ENCODE measurements at regions not wholly inside any gene's neighbourhood (a gene's known extent, or its start where the extent isn't known, plus 50 kb on each side); places are given as distances from the start of the nearest gene placed in this dataset.

GRCh38 chr18:47750889-47751423, 179.5 kb downstream of the SMAD2 start:
- Histone ChIP-seq H4K5ac (ENCODE audit: low read depth, low read length) (no peak overlapping the region), H2BK15ac (ENCODE audit: low read depth, low read length) (no peak overlapping the region), H3K18ac (ENCODE audit: low read depth, low read length) (no peak overlapping the region), H2BK120ac (ENCODE audit: low read depth, low read length) (no peak overlapping the region), H3K14ac (replicated peaks; ENCODE audit: low read depth, low read length) (no peak overlapping the region), H3K4me3 (ENCODE audit: insufficient read depth, low read depth, low read length) (no peak overlapping the region), H3K27ac (ENCODE audit: insufficient read depth, low read length) (no peak overlapping the region), H2AFZ (replicated peaks; ENCODE audit: low read length, poor library complexity) (no peak overlapping the region), H4K91ac (ENCODE audit: insufficient read depth, low read depth, low read length) (no peak overlapping the region), H2AK9ac (replicated peaks; ENCODE audit: low read depth, low read length, poor library complexity) (no peak overlapping the region), H3K9ac (ENCODE audit: low read depth, low read length) (no peak overlapping the region), H3K56ac (ENCODE audit: extremely low read depth, insufficient read depth, low read length) (no peak overlapping the region), H3K9me3 (ENCODE audit: control insufficient read depth, insufficient read depth, low read length) (no peaks in the 10 kb centered on the region), H3K4me1 (ENCODE audit: control insufficient read depth, insufficient read depth, low read length) (no peaks in the 10 kb centered on the region), H2AK5ac (ENCODE audit: low read depth, low read length) (no peak overlapping the region), H3K4ac (ENCODE audit: low read depth, low read length) (no peak overlapping the region), H3K9me1 (ENCODE audit: insufficient read depth, low read length) (no peaks in the 10 kb centered on the region), H3K27me3 (ENCODE audit: control insufficient read depth, insufficient read depth, low read length) (peaks cover 2% of the 10 kb centered on the region; the same call in 1 of the 2 replicates), H4K8ac (ENCODE audit: low read depth in 2 of 2, low read length in 2 of 2) (no peak overlapping the region), H4K20me1 (ENCODE audit: insufficient read depth, low read length) (no peaks in the 10 kb centered on the region), H3K23ac (ENCODE audit: low read depth, low read length) (no peak overlapping the region), H2BK5ac (ENCODE audit: low read depth, low read length, poor library complexity, severe bottlenecking) (no peak overlapping the region), H2BK20ac (ENCODE audit: low read depth, low read length) (no peak overlapping the region), H3K4me2 (ENCODE audit: low read depth, low read length) (no peak overlapping the region), H3K79me1 (ENCODE audit: low read depth in 1 of 2, low read length in 2 of 2) (no peaks in the 10 kb centered on the region), H3K36me3 (ENCODE audit: control insufficient read depth, insufficient read depth, low read length) (no peaks in the 10 kb centered on the region)
- DNase-seq (no peak), ATAC-seq (ENCODE audit: low read depth) (no peak)
- in situ Hi-C loops (cut with MboI; ENCODE audit: low sequenced_read_pairs) (no loop called here), dilution Hi-C loops (cut with HindIII; ENCODE audit: low sequenced_read_pairs, unreplicated experiment) (no loop called here), intact Hi-C loops (cut with micrococcal nuclease) (no loop called here)
- TF ChIP-seq CHD1 (IDR thresholded peaks at IDR 0.05; ENCODE audit: low read depth, low read length) (no peak), NFE2L2 (IDR thresholded peaks at IDR 0.05; ENCODE audit: low read depth, low read length) (no peak), RFX5 (IDR thresholded peaks at IDR 0.05; ENCODE audit: low read depth, low read length) (no peak), USF2 (IDR thresholded peaks at IDR 0.05; ENCODE audit: low read depth, low read length) (no peak), BHLHE40 (IDR thresholded peaks at IDR 0.05; ENCODE audit: low read depth, low read length) (no peak), SMC3 (IDR thresholded peaks at IDR 0.05; ENCODE audit: low read depth, low read length) (no peak), MXI1 (IDR thresholded peaks at IDR 0.05; ENCODE audit: borderline replicate concordance, low read depth, low read length) (no peak), POLR2A (IDR thresholded peaks at IDR 0.05; ENCODE audit: low read depth, low read length) (no peak), FOS (IDR thresholded peaks at IDR 0.05; ENCODE audit: low read depth, low read length) (no peak)
- TF ChIP-seq, protein P1, sequence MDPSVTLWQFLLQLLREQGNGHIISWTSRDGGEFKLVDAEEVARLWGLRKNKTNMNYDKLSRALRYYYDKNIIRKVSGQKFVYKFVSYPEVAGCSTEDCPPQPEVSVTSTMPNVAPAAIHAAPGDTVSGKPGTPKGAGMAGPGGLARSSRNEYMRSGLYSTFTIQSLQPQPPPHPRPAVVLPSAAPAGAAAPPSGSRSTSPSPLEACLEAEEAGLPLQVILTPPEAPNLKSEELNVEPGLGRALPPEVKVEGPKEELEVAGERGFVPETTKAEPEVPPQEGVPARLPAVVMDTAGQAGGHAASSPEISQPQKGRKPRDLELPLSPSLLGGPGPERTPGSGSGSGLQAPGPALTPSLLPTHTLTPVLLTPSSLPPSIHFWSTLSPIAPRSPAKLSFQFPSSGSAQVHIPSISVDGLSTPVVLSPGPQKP (IDR thresholded peaks at IDR 0.05; ENCODE audit: borderline replicate concordance, low read depth, low read length) = no peak
- no CpG with 5 or more reads among the region's 8 CpGs for WGBS, 2 experiments (ENCODE audit: extremely low coverage in 2 of 2, insufficient read length in 1 of 2)
- POLR2A ChIA-PET (ENCODE audit: unreplicated experiment) = no interaction called here
- CTCF ChIA-PET = no interaction called here
- BruUV-seq (replicated peaks) = no TSS peak
